ENCODE measurements at regions not wholly inside any gene's neighbourhood (a gene's known extent, or its start where the extent isn't known, plus 50 kb on each side); places are given as distances from the start of the nearest gene placed in this dataset.

DNA sequence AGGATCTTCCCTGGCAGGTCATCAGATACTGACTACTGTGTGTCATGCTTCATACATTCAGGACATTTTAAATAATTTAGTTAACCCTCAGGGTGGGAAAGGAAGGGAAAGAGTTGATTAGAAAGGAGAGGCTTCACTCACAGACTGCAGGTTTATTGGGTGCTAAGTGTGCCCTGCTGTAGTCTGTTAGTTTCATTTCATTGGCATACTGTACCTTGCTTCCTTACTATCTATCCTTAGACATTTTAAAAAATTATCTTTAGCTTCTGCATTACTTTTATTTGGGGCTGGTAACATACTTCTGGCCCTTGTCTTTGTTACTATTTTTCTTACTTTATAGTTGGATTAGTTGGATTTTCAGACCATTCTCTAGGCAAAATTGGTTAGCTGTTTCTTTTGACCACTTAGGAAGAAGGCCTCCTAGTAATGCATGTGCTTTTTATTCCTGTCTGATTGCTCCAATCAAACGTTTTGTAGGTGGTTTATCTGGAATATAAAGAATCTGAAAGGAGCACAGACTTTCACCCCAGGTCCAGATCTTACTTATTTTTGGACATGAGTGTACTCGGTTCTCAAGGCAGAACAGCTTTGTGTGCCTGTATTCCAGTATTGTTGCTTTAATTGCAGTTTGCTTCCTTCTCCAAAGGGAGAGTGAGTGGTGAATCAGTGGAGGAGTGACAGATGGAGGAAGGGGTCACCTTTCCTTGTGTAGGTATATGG, 82.7 kb upstream of the PRDM1 start:
- ChIA-PET POLR2A (interaction anchor here (0.5 kb wide), 1 partner anchor 448 kb away, joined by 3 read pairs; no protein-coding TSS in a partner anchor), CTCF (interaction anchor here (0.7 to 1.6 kb wide), 4 partner anchors 26 to 910 kb away, joined by 3 to 4 read pairs (median 4); no protein-coding TSS in a partner anchor)
- no peaks in the 10 kb centered on the region for H3K36me3 ChIP-seq (ENCODE audit: control insufficient read depth in 2 of 2, insufficient read depth in 1 of 2, low read length in 2 of 2)
- no peaks in the 10 kb centered on the region for H3K9me3 ChIP-seq (ENCODE audit: control insufficient read depth, insufficient read depth, low read depth, low read length)
- H3K4me1 ChIP-seq (ENCODE audit: control insufficient read depth, insufficient read depth, low read length): no peaks in the 10 kb centered on the region
- TF ChIP-seq ZNF311 (tag by site-specific recombination; IDR thresholded peaks at IDR 0.05; ENCODE audit: borderline replicate concordance) (no peak), ZNF274 (IDR thresholded peaks at IDR 0.05; ENCODE audit: low read length) (no peak), ZNF274 (tag by site-specific recombination; IDR thresholded peaks at IDR 0.05; ENCODE audit: borderline replicate concordance) (no peak), ZNF391 (tag by site-specific recombination; IDR thresholded peaks at IDR 0.05; ENCODE audit: borderline replicate concordance, low read depth) (no peak), ZNF548 (tag by site-specific recombination; IDR thresholded peaks at IDR 0.05) (no peak)
- no peak overlapping the region for H3K4me3 ChIP-seq (ENCODE audit: low read depth, low read length)
- no peak overlapping the region for H3K27ac ChIP-seq (ENCODE audit: extremely low read depth, low read depth, low read length)

DNA sequence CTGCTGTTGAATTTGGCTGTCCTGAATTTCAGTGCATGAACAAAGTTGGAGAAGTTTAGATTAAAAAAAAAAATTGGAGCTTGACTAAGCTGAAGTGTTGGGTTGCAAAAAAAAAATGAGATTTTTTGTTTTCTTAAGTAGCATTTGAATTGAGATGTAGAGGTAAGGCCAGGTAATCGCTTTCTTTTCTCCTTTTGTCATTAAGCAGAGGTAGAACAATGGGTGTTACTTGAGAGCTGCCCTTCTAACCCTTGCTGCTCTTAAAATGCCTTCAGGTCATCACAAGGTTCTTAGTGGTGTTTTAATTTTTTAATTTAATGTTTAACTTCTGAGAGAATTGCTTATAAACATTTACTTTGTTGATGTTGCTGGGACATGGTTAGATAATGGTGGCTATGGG, 84.1 kb upstream of the PRDM1 start:
- H3K36me3 ChIP-seq (ENCODE audit: control insufficient read depth in 2 of 2, insufficient read depth in 1 of 2, low read length in 2 of 2): no peaks in the 10 kb centered on the region
- TF ChIP-seq, protein P1, sequence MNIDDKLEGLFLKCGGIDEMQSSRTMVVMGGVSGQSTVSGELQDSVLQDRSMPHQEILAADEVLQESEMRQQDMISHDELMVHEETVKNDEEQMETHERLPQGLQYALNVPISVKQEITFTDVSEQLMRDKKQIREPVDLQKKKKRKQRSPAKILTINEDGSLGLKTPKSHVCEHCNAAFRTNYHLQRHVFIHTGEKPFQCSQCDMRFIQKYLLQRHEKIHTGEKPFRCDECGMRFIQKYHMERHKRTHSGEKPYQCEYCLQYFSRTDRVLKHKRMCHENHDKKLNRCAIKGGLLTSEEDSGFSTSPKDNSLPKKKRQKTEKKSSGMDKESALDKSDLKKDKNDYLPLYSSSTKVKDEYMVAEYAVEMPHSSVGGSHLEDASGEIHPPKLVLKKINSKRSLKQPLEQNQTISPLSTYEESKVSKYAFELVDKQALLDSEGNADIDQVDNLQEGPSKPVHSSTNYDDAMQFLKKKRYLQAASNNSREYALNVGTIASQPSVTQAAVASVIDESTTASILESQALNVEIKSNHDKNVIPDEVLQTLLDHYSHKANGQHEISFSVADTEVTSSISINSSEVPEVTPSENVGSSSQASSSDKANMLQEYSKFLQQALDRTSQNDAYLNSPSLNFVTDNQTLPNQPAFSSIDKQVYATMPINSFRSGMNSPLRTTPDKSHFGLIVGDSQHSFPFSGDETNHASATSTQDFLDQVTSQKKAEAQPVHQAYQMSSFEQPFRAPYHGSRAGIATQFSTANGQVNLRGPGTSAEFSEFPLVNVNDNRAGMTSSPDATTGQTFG (tag by site-specific recombination; IDR thresholded peaks at IDR 0.05; ENCODE audit: borderline replicate concordance): no peak
- TF ChIP-seq ZSCAN23 (tag by site-specific recombination; IDR thresholded peaks at IDR 0.05): no peak
- no peak for TF ChIP-seq ZNF501 (tag by site-specific recombination; IDR thresholded peaks at IDR 0.05)
- no peaks in the 10 kb centered on the region for H3K9me3 ChIP-seq (ENCODE audit: control insufficient read depth, insufficient read depth, low read depth, low read length)
- ChIA-PET CTCF (interaction anchor here (0.7 to 1.2 kb wide), 3 partner anchors 12 to 341 kb away, joined by 3 to 7 read pairs (median 4); no protein-coding TSS in a partner anchor), POLR2A (no interaction called here)
- H3K4me3 ChIP-seq (ENCODE audit: low read depth, low read length): no peak overlapping the region
- no peak overlapping the region for H3K27ac ChIP-seq (ENCODE audit: extremely low read depth, low read depth, low read length)
- H3K4me1 ChIP-seq (ENCODE audit: control insufficient read depth, insufficient read depth, low read length): no peaks in the 10 kb centered on the region

DNA sequence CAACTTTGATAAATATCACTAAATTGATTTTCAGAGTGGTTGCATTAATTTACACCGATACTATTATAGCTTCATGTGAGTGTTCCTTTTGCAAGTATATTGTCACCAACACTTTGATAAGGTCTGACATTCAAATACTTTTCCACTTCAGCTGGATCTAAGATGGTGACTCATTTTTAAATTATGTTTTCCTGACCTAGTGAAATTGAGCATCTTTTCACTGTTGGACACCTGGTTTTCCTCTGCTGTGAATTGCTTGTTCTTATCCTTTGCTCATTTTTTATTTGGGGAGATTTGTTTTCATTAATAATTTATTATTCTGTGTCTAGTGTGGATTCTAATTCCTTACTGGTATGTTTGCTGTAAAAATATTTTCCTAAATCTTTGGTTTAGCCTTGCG, 85.2 kb upstream of the PRDM1 start:
- H3K4me3 ChIP-seq (ENCODE audit: low read depth, low read length): no peak overlapping the region
- POLR2A ChIA-PET: no interaction called here
- TF ChIP-seq ZNF521 (tag by site-specific recombination; IDR thresholded peaks at IDR 0.05) (no peak), ZNF221 (tag by site-specific recombination; IDR thresholded peaks at IDR 0.05; ENCODE audit: borderline replicate concordance) (no peak), ZNF792 (tag by site-specific recombination; IDR thresholded peaks at IDR 0.05) (no peak), ZNF596 (tag by site-specific recombination; IDR thresholded peaks at IDR 0.05) (no peak), ZEB2 (tag by site-specific recombination; IDR thresholded peaks at IDR 0.05) (no peak), ZNF610 (tag by site-specific recombination; IDR thresholded peaks at IDR 0.05; ENCODE audit: borderline replicate concordance) (no peak), ZFP41 (tag by site-specific recombination; IDR thresholded peaks at IDR 0.05; ENCODE audit: borderline replicate concordance) (no peak), ZNF624 (tag by site-specific recombination; IDR thresholded peaks at IDR 0.05) (no peak)
- TF ChIP-seq, protein P2, sequence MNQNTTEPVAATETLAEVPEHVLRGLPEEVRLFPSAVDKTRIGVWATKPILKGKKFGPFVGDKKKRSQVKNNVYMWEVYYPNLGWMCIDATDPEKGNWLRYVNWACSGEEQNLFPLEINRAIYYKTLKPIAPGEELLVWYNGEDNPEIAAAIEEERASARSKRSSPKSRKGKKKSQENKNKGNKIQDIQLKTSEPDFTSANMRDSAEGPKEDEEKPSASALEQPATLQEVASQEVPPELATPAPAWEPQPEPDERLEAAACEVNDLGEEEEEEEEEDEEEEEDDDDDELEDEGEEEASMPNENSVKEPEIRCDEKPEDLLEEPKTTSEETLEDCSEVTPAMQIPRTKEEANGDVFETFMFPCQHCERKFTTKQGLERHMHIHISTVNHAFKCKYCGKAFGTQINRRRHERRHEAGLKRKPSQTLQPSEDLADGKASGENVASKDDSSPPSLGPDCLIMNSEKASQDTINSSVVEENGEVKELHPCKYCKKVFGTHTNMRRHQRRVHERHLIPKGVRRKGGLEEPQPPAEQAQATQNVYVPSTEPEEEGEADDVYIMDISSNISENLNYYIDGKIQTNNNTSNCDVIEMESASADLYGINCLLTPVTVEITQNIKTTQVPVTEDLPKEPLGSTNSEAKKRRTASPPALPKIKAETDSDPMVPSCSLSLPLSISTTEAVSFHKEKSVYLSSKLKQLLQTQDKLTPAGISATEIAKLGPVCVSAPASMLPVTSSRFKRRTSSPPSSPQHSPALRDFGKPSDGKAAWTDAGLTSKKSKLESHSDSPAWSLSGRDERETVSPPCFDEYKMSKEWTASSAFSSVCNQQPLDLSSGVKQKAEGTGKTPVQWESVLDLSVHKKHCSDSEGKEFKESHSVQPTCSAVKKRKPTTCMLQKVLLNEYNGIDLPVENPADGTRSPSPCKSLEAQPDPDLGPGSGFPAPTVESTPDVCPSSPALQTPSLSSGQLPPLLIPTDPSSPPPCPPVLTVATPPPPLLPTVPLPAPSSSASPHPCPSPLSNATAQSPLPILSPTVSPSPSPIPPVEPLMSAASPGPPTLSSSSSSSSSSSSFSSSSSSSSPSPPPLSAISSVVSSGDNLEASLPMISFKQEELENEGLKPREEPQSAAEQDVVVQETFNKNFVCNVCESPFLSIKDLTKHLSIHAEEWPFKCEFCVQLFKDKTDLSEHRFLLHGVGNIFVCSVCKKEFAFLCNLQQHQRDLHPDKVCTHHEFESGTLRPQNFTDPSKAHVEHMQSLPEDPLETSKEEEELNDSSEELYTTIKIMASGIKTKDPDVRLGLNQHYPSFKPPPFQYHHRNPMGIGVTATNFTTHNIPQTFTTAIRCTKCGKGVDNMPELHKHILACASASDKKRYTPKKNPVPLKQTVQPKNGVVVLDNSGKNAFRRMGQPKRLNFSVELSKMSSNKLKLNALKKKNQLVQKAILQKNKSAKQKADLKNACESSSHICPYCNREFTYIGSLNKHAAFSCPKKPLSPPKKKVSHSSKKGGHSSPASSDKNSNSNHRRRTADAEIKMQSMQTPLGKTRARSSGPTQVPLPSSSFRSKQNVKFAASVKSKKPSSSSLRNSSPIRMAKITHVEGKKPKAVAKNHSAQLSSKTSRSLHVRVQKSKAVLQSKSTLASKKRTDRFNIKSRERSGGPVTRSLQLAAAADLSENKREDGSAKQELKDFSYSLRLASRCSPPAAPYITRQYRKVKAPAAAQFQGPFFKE (tag by site-specific recombination; IDR thresholded peaks at IDR 0.05; ENCODE audit: borderline replicate concordance): no peak
- TF ChIP-seq, protein P3, sequence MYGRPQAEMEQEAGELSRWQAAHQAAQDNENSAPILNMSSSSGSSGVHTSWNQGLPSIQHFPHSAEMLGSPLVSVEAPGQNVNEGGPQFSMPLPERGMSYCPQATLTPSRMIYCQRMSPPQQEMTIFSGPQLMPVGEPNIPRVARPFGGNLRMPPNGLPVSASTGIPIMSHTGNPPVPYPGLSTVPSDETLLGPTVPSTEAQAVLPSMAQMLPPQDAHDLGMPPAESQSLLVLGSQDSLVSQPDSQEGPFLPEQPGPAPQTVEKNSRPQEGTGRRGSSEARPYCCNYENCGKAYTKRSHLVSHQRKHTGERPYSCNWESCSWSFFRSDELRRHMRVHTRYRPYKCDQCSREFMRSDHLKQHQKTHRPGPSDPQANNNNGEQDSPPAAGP (tag by site-specific recombination; IDR thresholded peaks at IDR 0.05): no peak
- TF ChIP-seq, protein P1 (tag by site-specific recombination; IDR thresholded peaks at IDR 0.05; ENCODE audit: borderline replicate concordance): no peak

More for the DNA sequence above, 85.2 kb upstream of the PRDM1 start:
- no peaks in the 10 kb centered on the region for H3K36me3 ChIP-seq (ENCODE audit: control insufficient read depth in 2 of 2, insufficient read depth in 1 of 2, low read length in 2 of 2)
- H3K9me3 ChIP-seq (ENCODE audit: control insufficient read depth, insufficient read depth, low read depth, low read length): no peaks in the 10 kb centered on the region
- no peaks in the 10 kb centered on the region for H3K4me1 ChIP-seq (ENCODE audit: control insufficient read depth, insufficient read depth, low read length)
- H3K27ac ChIP-seq (ENCODE audit: extremely low read depth, low read depth, low read length): no peak overlapping the region
- CTCF ChIA-PET: interaction anchor here (1.2 to 1.4 kb wide), 2 partner anchors 9 to 13 kb away, joined by 7 to 8 read pairs; no protein-coding TSS in a partner anchor
